ENCODE measurements at regions not wholly inside any gene's neighbourhood (a gene's known extent, or its start where the extent isn't known, plus 50 kb on each side); places are given as distances from the start of the nearest gene placed in this dataset.

- DNase-seq (ENCODE audit: low read depth, low spot score) = no peak
- Histone ChIP-seq H3K79me2 (ENCODE audit: insufficient read depth, low read length) (no peaks in the 10 kb centered on the region), H3K4me2 (ENCODE audit: low read length) (no peak overlapping the region), H2AFZ (ENCODE audit: low read depth, low read length, poor library complexity, severe bottlenecking) (no peak overlapping the region), H3K27ac (ENCODE audit: low read depth, low read length) (no peak overlapping the region), H3K4me1 (ENCODE audit: control insufficient read depth in 1 of 2, insufficient read depth in 2 of 2, low read length in 2 of 2) (no peaks in the 10 kb centered on the region), H3K9ac (ENCODE audit: low read length) (no peak overlapping the region), H3K9me3 (ENCODE audit: control insufficient read depth in 1 of 2, insufficient read depth in 1 of 2, low read depth in 1 of 2, low read length in 2 of 2) (peaks cover 3 to 10% of the 10 kb centered on the region in 2 experiments; a peak in 2 of 4 replicates), H3K27me3 (ENCODE audit: insufficient read depth, low read length) (no peaks in the 10 kb centered on the region), H3K9me2 (ENCODE audit: insufficient read depth) (no peaks in the 10 kb centered on the region), H3K36me3 (ENCODE audit: control insufficient read depth in 1 of 2, insufficient read depth in 2 of 2, low read length in 2 of 2) (no peaks in the 10 kb centered on the region), H3K4me3 (replicated peaks in 1 of 2; ENCODE audit: low read depth in 1 of 2, low read length in 2 of 2) (no peak overlapping the region), H4K20me1 (ENCODE audit: insufficient read depth) (no peaks in the 10 kb centered on the region)
- RAD21 ChIA-PET (ENCODE audit: low non-redundant PET in 1 of 2, low total read pairs in 2 of 2, uncharacterized antibody in 2 of 2, unreplicated experiment in 2 of 2) = no interaction called here
- TF ChIP-seq CBX3 (IDR thresholded peaks at IDR 0.05; ENCODE audit: low read depth) = no peak
- intact Hi-C loops (cut with micrococcal nuclease) = no loop called here
- POLR2A ChIA-PET = no interaction called here
- ATAC-seq = no peak
- CTCF ChIA-PET = no interaction called here
- no TSS peak for BruUV-seq (replicated peaks)
Measured at GRCh38 chr18:7358989-7359726, 128.3 kb downstream of the LRRC30 start.

GRCh38 chr18:7360606-7361170 is 129.8 kb downstream of the LRRC30 start:
- Histone ChIP-seq H3K4me3 (replicated peaks in 1 of 2; ENCODE audit: low read depth in 1 of 2, low read length in 2 of 2) (no peak overlapping the region), H3K36me3 (ENCODE audit: control insufficient read depth in 1 of 2, insufficient read depth in 2 of 2, low read length in 2 of 2) (no peaks in the 10 kb centered on the region), H3K4me2 (ENCODE audit: low read length) (no peak overlapping the region), H3K79me2 (ENCODE audit: insufficient read depth, low read length) (no peaks in the 10 kb centered on the region), H3K9me3 (ENCODE audit: control insufficient read depth in 1 of 2, insufficient read depth in 1 of 2, low read depth in 1 of 2, low read length in 2 of 2) (peaks cover 3 to 14% of the 10 kb centered on the region in 2 experiments; a peak in 2 of 4 replicates), H3K9me2 (ENCODE audit: insufficient read depth) (no peaks in the 10 kb centered on the region), H3K4me1 (ENCODE audit: control insufficient read depth in 1 of 2, insufficient read depth in 2 of 2, low read length in 2 of 2) (no peaks in the 10 kb centered on the region), H4K20me1 (ENCODE audit: insufficient read depth) (no peaks in the 10 kb centered on the region), H2AFZ (ENCODE audit: low read depth, low read length, poor library complexity, severe bottlenecking) (no peak overlapping the region), H3K27me3 (ENCODE audit: insufficient read depth, low read length) (no peaks in the 10 kb centered on the region), H3K27ac (ENCODE audit: low read depth, low read length) (no peak overlapping the region), H3K9ac (ENCODE audit: low read length) (no peak overlapping the region)
- intact Hi-C loops (cut with micrococcal nuclease) = no loop called here
- TF ChIP-seq POLR2A (IDR thresholded peaks at IDR 0.05; ENCODE audit: borderline replicate concordance, extremely low read depth, insufficient read depth, insufficient read length) = no peak
- no peak for TF ChIP-seq SRF (IDR thresholded peaks at IDR 0.05; ENCODE audit: low read depth)
- TF ChIP-seq YY1 (IDR thresholded peaks at IDR 0.05; ENCODE audit: extremely low read depth, insufficient replicate concordance, low read depth, low read length) = no peak
- no peak for TF ChIP-seq CBX3 (IDR thresholded peaks at IDR 0.05; ENCODE audit: low read depth)
- TF ChIP-seq CEBPB (IDR thresholded peaks at IDR 0.05; ENCODE audit: low read depth) = no peak
- no peak for TF ChIP-seq ATF3 (IDR thresholded peaks at IDR 0.05)
- no peak for TF ChIP-seq TCF7L2 (IDR thresholded peaks at IDR 0.05; ENCODE audit: borderline replicate concordance, extremely low read depth, insufficient read depth, insufficient read length)
- TF ChIP-seq MAX (IDR thresholded peaks at IDR 0.05) = no peak
- no peak for TF ChIP-seq SP1 (IDR thresholded peaks at IDR 0.05; ENCODE audit: low read depth)
- TF ChIP-seq JUND (IDR thresholded peaks at IDR 0.05) = no peak
- no peak for TF ChIP-seq FOSL1 (IDR thresholded peaks at IDR 0.05; ENCODE audit: low read depth)
- TF ChIP-seq EZH2phosphoT487 (IDR thresholded peaks at IDR 0.05; ENCODE audit: borderline replicate concordance) = no peak
- TF ChIP-seq EGR1 (IDR thresholded peaks at IDR 0.05; ENCODE audit: low read depth) = no peak
- TF ChIP-seq RAD21 (IDR thresholded peaks at IDR 0.05; ENCODE audit: low read depth) = no peak
- no peak for TF ChIP-seq POLR2AphosphoS5 (IDR thresholded peaks at IDR 0.05; ENCODE audit: low read depth, low read length)
- no peak for TF ChIP-seq REST (IDR thresholded peaks at IDR 0.05; ENCODE audit: low read depth)
- no peak for TF ChIP-seq SIN3A (IDR thresholded peaks at IDR 0.05; ENCODE audit: low read depth)
- TF ChIP-seq EZH2 (IDR thresholded peaks at IDR 0.05) = no peak
- TF ChIP-seq ZFX (IDR thresholded peaks at IDR 0.05) = no peak
- no peak for ATAC-seq
- no peak for DNase-seq (ENCODE audit: low read depth, low spot score)
- POLR2A ChIA-PET = no interaction called here
- RAD21 ChIA-PET (ENCODE audit: low non-redundant PET in 1 of 2, low total read pairs in 2 of 2, uncharacterized antibody in 2 of 2, unreplicated experiment in 2 of 2) = no interaction called here
- CTCF ChIA-PET = no interaction called here
- no TSS peak for BruUV-seq (replicated peaks)

All from HCT116 (cell line).